Renal cortical epithelial cell (primary cell): ENCODE measurements at regions not wholly inside any gene's neighbourhood (a gene's known extent, or its start where the extent isn't known, plus 50 kb on each side); places are given as distances from the start of the nearest gene placed in this dataset.
A peak's percentile ranks its signal among the peaks of the same experiment; 100 is the strongest.

Experiments
- DNase-seq: peaks from one replicate; pipeline ENCODE4 v3.0.0-alpha.2; 2011; ENCODE audit warnings: low read depth

- DNase-seq, result no peak
Measured at GRCh38 chr4:177692907-177693306, 250.7 kb upstream of the AGA start.

GRCh38 chr4:177696438-177696966 is 254.3 kb upstream of the AGA start:
- peak; percentile 69 for DNase-seq

GRCh38 chr4:177699365-177700213 is 257.4 kb upstream of the AGA start:
- peak; percentile 93 for DNase-seq

GRCh38 chr4:177706916-177707315 is 264.7 kb upstream of the AGA start:
- no peak for DNase-seq

- DNase-seq, result no peak
Measured at GRCh38 chr4:177713454-177713853, 271.2 kb upstream of the AGA start.

- no peak for DNase-seq
Measured at GRCh38 chr4:177717407-177717806, 275.2 kb upstream of the AGA start.

GRCh38 chr4:177718514-177718913 is 276.3 kb upstream of the AGA start:
- DNase-seq, result no peak

GRCh38 chr4:177726111-177726510 is 283.9 kb upstream of the AGA start:
- DNase-seq, result peak; percentile 87

- DNase-seq, result peak; percentile 67
Measured at GRCh38 chr4:177728361-177729152, 286.3 kb upstream of the AGA start.

GRCh38 chr4:177729681-177730080 is 287.4 kb upstream of the AGA start:
- no peak for DNase-seq

GRCh38 chr4:177737387-177737940 is 295.2 kb upstream of the AGA start:
- peak; percentile 85 for DNase-seq

- no peak for DNase-seq
Measured at GRCh38 chr4:177740563-177740962, 298.3 kb upstream of the AGA start.

GRCh38 chr4:177759729-177760128 is 317.5 kb upstream of the AGA start:
- no peak for DNase-seq

GRCh38 chr4:177761692-177762091 is 319.5 kb upstream of the AGA start:
- DNase-seq, result no peak

GRCh38 chr4:177769155-177769554 is 326.9 kb upstream of the AGA start:
- no peak for DNase-seq

- DNase-seq, result no peak
Measured at GRCh38 chr4:177770776-177771175, 328.5 kb upstream of the AGA start.

- DNase-seq, result no peak
Measured at GRCh38 chr4:177771645-177772044, 329.4 kb upstream of the AGA start.

- no peak for DNase-seq
Measured at GRCh38 chr4:177778623-177779022, 336.4 kb upstream of the AGA start.

- no peak for DNase-seq
Measured at GRCh38 chr4:177785000-177785399, 342.8 kb upstream of the AGA start.

- DNase-seq, result no peak
Measured at GRCh38 chr4:177789610-177790009, 347.4 kb upstream of the AGA start.

GRCh38 chr4:177791188-177791587 is 349.0 kb upstream of the AGA start:
- no peak for DNase-seq

GRCh38 chr4:177796841-177797240 is 354.6 kb upstream of the AGA start:
- no peak for DNase-seq

GRCh38 chr4:177798161-177798560 is 355.9 kb upstream of the AGA start:
- DNase-seq, result no peak
